Smooth muscle cell (in vitro differentiated cells): ENCODE measurements at regions not wholly inside any gene's neighbourhood (a gene's known extent, or its start where the extent isn't known, plus 50 kb on each side); places are given as distances from the start of the nearest gene placed in this dataset.

Experiments
- DNase-seq: peaks from one replicate; lab custom pipeline; 2025; ENCODE audit not compliant: unreplicated experiment; lab: John Stamatoyannopoulos, UW
- H2AFZ ChIP-seq: fragments of 200-600 bp; sonication (generic); 2 replicates; pipeline ENCODE4 v1.6.0; 2016; ENCODE audit warnings: antibody characterized with exemption, low read depth, mild to moderate bottlenecking
- H3F3A ChIP-seq: fragments of 200-600 bp; sonication (generic); 2 replicates; pipeline ENCODE4 v1.6.0; 2017; ENCODE audit warnings: antibody characterized with exemption, low read depth
- H3K27ac ChIP-seq: fragments of 200-600 bp; sonication (generic); 2 replicates; pipeline ENCODE4 v1.5.1; 2016; ENCODE audit warnings: low read depth, mild to moderate bottlenecking
- H3K27me3 ChIP-seq: fragments of 200-600 bp; sonication (generic); 2 replicates; pipeline ENCODE4 v1.6.1; 2016; ENCODE audit warnings: low read depth, mild to moderate bottlenecking
- H3K36me3 ChIP-seq: fragments of 200-600 bp; sonication (generic); 2 replicates; pipeline ENCODE4 v1.5.1; 2016; ENCODE audit warnings: low read depth
- H3K4me1 ChIP-seq: fragments of 200-600 bp; sonication (generic); 2 replicates; pipeline ENCODE4 v1.5.1; 2016; ENCODE audit warnings: low read depth
- H3K4me2 ChIP-seq: fragments of 200-600 bp; sonication (generic); 2 replicates; pipeline ENCODE4 v1.6.0; 2016; ENCODE audit warnings: mild to moderate bottlenecking
- H3K4me3 ChIP-seq: fragments of 200-600 bp; sonication (generic); 2 replicates; pipeline ENCODE4 v1.5.1; 2016; ENCODE audit warnings: mild to moderate bottlenecking
- H3K79me2 ChIP-seq: fragments of 200-600 bp; sonication (generic); 2 replicates; pipeline ENCODE4 v1.6.0; 2016; ENCODE audit warnings: low read depth, mild to moderate bottlenecking
- H3K9ac ChIP-seq: fragments of 200-600 bp; sonication (generic); 2 replicates; pipeline ENCODE4 v1.6.0; 2016; ENCODE audit warnings: low read depth
- H3K9me3 ChIP-seq: fragments of 200-600 bp; sonication (generic); replicated peaks from 2 replicates; pipeline ENCODE4 v1.5.1; 2016; ENCODE audit warnings: low read depth
- H4K20me1 ChIP-seq: fragments of 200-600 bp; sonication (generic); 2 replicates; pipeline ENCODE4 v1.6.0; 2016; ENCODE audit warnings: low read depth
- WGBS: methylation state at CpG from one replicate; pipeline ENCODE4 v1.1.7; 2016; ENCODE audit warnings: low lambda C conversion rate; 5-methylcytosine and 5-hydroxymethylcytosine counted together
- TF ChIP-seq, protein P1 (sequence below): fragments of 200-600 bp; sonication (generic); IDR thresholded peaks from 2 replicates; pipeline ENCODE4 v1.5.1; 2017; ENCODE audit warnings: borderline replicate concordance, mild to moderate bottlenecking, antibody characterized with exemption; ENCODE audit not compliant: insufficient read depth, poor library complexity, severe bottlenecking

DNA sequence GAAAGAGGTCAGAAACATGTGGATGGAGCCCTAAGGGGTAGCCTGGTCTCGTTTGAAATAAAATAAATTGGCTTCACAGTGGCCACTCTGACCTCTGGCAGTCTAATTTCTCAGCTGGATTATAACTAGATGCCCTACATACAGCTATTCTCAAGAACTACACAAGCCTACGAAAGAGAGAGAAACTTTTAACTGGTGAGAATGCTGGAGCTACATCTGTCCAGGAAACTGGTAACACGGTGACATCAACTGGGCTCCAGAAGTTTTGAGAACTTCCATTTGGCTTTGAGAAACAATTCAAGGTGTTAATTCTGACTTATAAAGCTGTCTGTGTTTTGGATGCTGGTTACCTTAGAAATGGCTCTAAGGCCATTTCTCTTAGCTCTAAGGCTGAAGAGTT, 187.3 kb upstream of the TENT5A start:
- peak overlapping the region; percentile 5 for H2AFZ ChIP-seq
- DNase-seq = no peak

DNA sequence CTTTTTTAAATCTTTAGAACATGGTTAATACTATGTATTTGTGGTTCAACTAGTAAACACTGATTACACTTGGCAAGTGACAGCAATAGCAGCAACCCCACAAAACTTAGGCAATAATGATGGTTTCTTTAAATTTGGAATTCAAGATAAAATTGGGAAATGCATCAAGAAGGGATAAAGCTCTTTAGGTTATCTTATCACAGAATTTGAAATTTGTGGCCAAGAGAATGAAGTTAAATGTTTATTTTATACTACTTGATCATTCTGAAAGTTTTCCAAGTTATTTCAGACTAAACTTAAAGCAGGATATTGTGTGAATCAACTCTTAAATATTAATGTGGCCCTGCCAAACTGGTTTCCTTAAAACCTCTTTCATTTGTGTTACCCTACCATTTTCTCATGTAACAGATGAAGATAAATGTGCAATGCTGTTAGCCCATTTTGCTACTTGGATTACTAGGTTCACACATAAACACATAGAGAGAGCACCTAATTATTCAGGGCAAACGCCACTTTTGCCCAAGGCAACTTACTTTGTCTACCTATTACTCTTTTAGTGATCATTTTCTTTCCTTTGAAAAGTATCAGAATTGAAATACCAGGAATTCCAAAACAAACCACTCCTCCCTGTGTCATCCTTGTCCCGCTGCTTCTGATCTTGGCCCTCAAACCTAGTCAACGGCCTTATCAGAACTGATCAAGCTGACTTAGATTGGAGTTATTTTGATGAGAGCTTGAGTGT, 186.7 kb upstream of the TENT5A start:
- H3K79me2 ChIP-seq = no peaks in the 10 kb centered on the region
- TF ChIP-seq, protein P1, sequence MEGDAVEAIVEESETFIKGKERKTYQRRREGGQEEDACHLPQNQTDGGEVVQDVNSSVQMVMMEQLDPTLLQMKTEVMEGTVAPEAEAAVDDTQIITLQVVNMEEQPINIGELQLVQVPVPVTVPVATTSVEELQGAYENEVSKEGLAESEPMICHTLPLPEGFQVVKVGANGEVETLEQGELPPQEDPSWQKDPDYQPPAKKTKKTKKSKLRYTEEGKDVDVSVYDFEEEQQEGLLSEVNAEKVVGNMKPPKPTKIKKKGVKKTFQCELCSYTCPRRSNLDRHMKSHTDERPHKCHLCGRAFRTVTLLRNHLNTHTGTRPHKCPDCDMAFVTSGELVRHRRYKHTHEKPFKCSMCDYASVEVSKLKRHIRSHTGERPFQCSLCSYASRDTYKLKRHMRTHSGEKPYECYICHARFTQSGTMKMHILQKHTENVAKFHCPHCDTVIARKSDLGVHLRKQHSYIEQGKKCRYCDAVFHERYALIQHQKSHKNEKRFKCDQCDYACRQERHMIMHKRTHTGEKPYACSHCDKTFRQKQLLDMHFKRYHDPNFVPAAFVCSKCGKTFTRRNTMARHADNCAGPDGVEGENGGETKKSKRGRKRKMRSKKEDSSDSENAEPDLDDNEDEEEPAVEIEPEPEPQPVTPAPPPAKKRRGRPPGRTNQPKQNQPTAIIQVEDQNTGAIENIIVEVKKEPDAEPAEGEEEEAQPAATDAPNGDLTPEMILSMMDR = no peak
- no peaks in the 10 kb centered on the region for H3K27me3 ChIP-seq
- peaks cover 31% of the 10 kb centered on the region for H3F3A ChIP-seq
- H3K9ac ChIP-seq = peak overlapping the region; percentile 87
- H3K4me1 ChIP-seq = peaks cover 29% of the 10 kb centered on the region
- H3K9me3 ChIP-seq = no peaks in the 10 kb centered on the region
- H3K36me3 ChIP-seq = no peaks in the 10 kb centered on the region
- peak overlapping the region; percentile 95 for H3K27ac ChIP-seq
- no peak overlapping the region for H3K4me3 ChIP-seq
- peak overlapping the region; percentile 70 for H3K4me2 ChIP-seq
- H4K20me1 ChIP-seq = no peaks in the 10 kb centered on the region
- WGBS = 23% methylated on average over 3 of the region's 3 CpGs
- H2AFZ ChIP-seq = peak overlapping the region; percentile 5
- no peak for DNase-seq

More for the DNA sequence above, 187.3 kb upstream of the TENT5A start:
- H3K27ac ChIP-seq = peak overlapping the region; percentile 95
- WGBS = 37% methylated on average over 3 of the region's 3 CpGs
- TF ChIP-seq, protein P1 = no peak
- peaks cover 29% of the 10 kb centered on the region for H3K4me1 ChIP-seq
- H3K36me3 ChIP-seq = no peaks in the 10 kb centered on the region
- no peaks in the 10 kb centered on the region for H3K79me2 ChIP-seq
- peak overlapping the region; percentile 87 for H3K9ac ChIP-seq
- peak overlapping the region; percentile 70 for H3K4me2 ChIP-seq
- no peak overlapping the region for H3K4me3 ChIP-seq
- H3K9me3 ChIP-seq = no peaks in the 10 kb centered on the region
- H3K27me3 ChIP-seq = no peaks in the 10 kb centered on the region
- H3F3A ChIP-seq = peaks cover 31% of the 10 kb centered on the region
- H4K20me1 ChIP-seq = no peaks in the 10 kb centered on the region

DNA sequence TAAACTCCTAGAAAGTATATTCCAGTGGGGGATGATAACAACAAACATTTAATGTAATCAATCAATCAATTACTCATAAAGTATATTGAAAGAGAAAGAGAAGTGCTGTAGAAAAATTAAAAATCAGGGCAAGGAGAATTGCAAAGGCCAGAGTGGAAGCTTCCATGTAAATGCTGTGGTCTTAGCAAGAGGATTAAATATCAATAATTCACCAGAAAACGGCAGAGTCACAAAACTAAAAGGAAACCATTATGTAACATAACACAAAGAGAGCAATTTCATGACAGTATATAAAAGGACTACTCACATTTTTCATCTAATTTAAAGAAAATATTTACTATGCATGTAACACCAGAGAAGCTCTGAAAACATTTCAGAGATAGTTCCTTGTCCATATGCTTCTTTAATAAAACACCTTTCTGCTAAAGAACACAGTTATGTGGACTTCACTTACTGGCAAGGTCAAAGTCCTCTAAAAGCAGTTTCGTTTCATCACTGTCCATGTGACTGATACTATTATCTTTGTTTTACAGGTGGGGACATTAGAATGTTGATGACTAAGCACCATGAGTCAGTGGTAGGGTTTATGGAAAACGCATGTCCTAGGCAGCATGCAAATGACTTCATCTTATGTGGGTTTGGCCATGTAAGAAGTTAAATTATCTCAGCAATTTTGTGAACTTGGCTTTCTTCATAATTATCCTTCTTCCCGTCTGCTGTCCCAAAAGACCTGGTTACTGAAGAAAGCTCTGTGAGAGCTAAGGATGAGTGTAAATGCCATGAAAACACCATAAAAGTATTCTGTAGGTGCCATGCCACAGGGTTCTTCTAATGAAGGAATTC, 185.8 kb upstream of the TENT5A start:
- no peak for DNase-seq
- 5% methylated on average over 4 of the region's 4 CpGs for WGBS

More for the DNA sequence above, 185.8 kb upstream of the TENT5A start:
- Histone ChIP-seq H3K27me3 (no peaks in the 10 kb centered on the region), H3K36me3 (no peaks in the 10 kb centered on the region), H3K9ac (peak overlapping the region; percentile 87), H3K4me2 (peak overlapping the region; percentile 70), H4K20me1 (no peaks in the 10 kb centered on the region), H3K9me3 (no peaks in the 10 kb centered on the region), H3K79me2 (no peaks in the 10 kb centered on the region), H3K27ac (peak overlapping the region; percentile 95), H2AFZ (no peak overlapping the region), H3K4me1 (peaks cover 29% of the 10 kb centered on the region), H3K4me3 (peak overlapping the region; percentile 26), H3F3A (peaks cover 31% of the 10 kb centered on the region)
- TF ChIP-seq, protein P1 = no peak
